HG02588 (cell line): ENCODE measurements at regions not wholly inside any gene's neighbourhood (a gene's known extent, or its start where the extent isn't known, plus 50 kb on each side); places are given as distances from the start of the nearest gene placed in this dataset.

Experiments
- ATAC-seq: cut with Tn5 transposase; IDR thresholded peaks from one replicate; pipeline ENCODE4 v1.9.1; 2021; ENCODE audit warnings: mild to moderate bottlenecking, moderate library complexity; ENCODE audit not compliant: unreplicated experiment

- no peak for ATAC-seq
These were observed 121.2 kb upstream of the SPRED2 start for GRCh38 chr2:65553504-65554074.

GRCh38 chr2:65551528-65551927, 119.1 kb upstream of the SPRED2 start:
- no peak for ATAC-seq

GRCh38 chr2:65550246-65550645, 117.8 kb upstream of the SPRED2 start:
- no peak for ATAC-seq

GRCh38 chr2:65549631-65550030, 117.2 kb upstream of the SPRED2 start:
- ATAC-seq, result no peak

GRCh38 chr2:65549257-65549627, 116.8 kb upstream of the SPRED2 start:
- no peak for ATAC-seq

- ATAC-seq, result no peak
These were observed 116.3 kb upstream of the SPRED2 start for GRCh38 chr2:65548576-65549256.

GRCh38 chr2:65548064-65548463, 115.7 kb upstream of the SPRED2 start:
- ATAC-seq, result no peak

- no peak for ATAC-seq
These were observed 113.7 kb upstream of the SPRED2 start for GRCh38 chr2:65545837-65546805.

GRCh38 chr2:65541773-65542172, 109.4 kb upstream of the SPRED2 start:
- ATAC-seq, result no peak

GRCh38 chr2:65539633-65540032, 107.2 kb upstream of the SPRED2 start:
- no peak for ATAC-seq

- no peak for ATAC-seq
These were observed 105.4 kb upstream of the SPRED2 start for GRCh38 chr2:65537651-65538385.

- ATAC-seq, result peak; percentile 66
These were observed 104.2 kb upstream of the SPRED2 start for GRCh38 chr2:65536596-65536995.

- ATAC-seq, result no peak
These were observed 100.5 kb upstream of the SPRED2 start for GRCh38 chr2:65532937-65533336.

GRCh38 chr2:65532326-65532725, 99.9 kb upstream of the SPRED2 start:
- ATAC-seq, result no peak

GRCh38 chr2:65530547-65531320, 98.3 kb upstream of the SPRED2 start:
- ATAC-seq, result no peak

- ATAC-seq, result no peak
These were observed 97.0 kb upstream of the SPRED2 start for GRCh38 chr2:65529419-65529818.

- no peak for ATAC-seq
These were observed 95.8 kb upstream of the SPRED2 start for GRCh38 chr2:65528241-65528574.

GRCh38 chr2:65527451-65528240, 95.2 kb upstream of the SPRED2 start:
- no peak for ATAC-seq

- ATAC-seq, result no peak
These were observed 93.3 kb upstream of the SPRED2 start for GRCh38 chr2:65525616-65526231.
